ENCODE measurements at regions not wholly inside any gene's neighbourhood (a gene's known extent, or its start where the extent isn't known, plus 50 kb on each side); places are given as distances from the start of the nearest gene placed in this dataset.

DNA sequence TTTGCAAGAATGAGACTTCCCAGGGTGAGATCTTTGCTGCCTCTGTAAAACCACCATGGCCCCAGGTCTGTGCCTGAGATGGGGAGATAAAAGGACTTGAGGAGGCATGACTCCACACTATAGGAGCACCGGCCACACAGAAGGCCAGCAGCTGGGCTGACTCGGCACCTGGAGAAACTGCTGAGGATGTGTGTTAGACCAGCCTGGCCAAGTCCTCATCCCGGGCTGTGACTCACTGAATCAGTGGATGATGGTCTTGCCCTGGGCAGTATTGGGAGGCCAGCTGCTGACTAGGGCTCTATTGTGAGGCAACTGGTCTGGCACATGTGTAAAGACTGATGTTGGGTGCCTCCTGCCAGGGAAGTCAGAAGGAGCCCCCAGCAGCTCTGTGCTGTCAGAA lies 286.2 kb downstream of the ACTL7B start:
- Mint-ChIP-seq H3K27ac (no peak overlapping the region), H3K4me1 (ENCODE audit: low read depth) (no peaks in the 10 kb centered on the region), H3K4me3 (no peak overlapping the region), H3K27me3 (peaks cover 2% of the 10 kb centered on the region), H3K9me3 (ENCODE audit: low read depth) (no peaks in the 10 kb centered on the region), H3K36me3 (no peaks in the 10 kb centered on the region)

- H3K27me3 Mint-ChIP-seq, result peaks cover 2% of the 10 kb centered on the region
- H3K4me3 Mint-ChIP-seq, result no peak overlapping the region
- H3K27ac Mint-ChIP-seq, result no peak overlapping the region
- peaks cover 3% of the 10 kb centered on the region for H3K9me3 Mint-ChIP-seq (ENCODE audit: low read depth)
- no peaks in the 10 kb centered on the region for H3K4me1 Mint-ChIP-seq (ENCODE audit: low read depth)
- no peaks in the 10 kb centered on the region for H3K36me3 Mint-ChIP-seq
Observed at GRCh38 chr9:108568093-108568492, 287.7 kb downstream of the ACTL7B start.

- Mint-ChIP-seq H3K4me3 (no peak overlapping the region), H3K9me3 (ENCODE audit: low read depth) (peaks cover 3% of the 10 kb centered on the region), H3K27me3 (peaks cover 2% of the 10 kb centered on the region), H3K4me1 (ENCODE audit: low read depth) (no peaks in the 10 kb centered on the region), H3K27ac (no peak overlapping the region), H3K36me3 (no peaks in the 10 kb centered on the region)
Observed at GRCh38 chr9:108567571-108567970, 288.2 kb downstream of the ACTL7B start.

GRCh38 chr9:108565651-108566378 lies 290.0 kb downstream of the ACTL7B start:
- Mint-ChIP-seq H3K27ac (no peak overlapping the region), H3K4me3 (no peak overlapping the region), H3K36me3 (no peaks in the 10 kb centered on the region), H3K27me3 (peaks cover 4% of the 10 kb centered on the region), H3K4me1 (ENCODE audit: low read depth) (no peaks in the 10 kb centered on the region), H3K9me3 (ENCODE audit: low read depth) (peaks cover 3% of the 10 kb centered on the region)

GRCh38 chr9:108562176-108562575 lies 293.6 kb downstream of the ACTL7B start:
- peaks cover 4% of the 10 kb centered on the region for H3K27me3 Mint-ChIP-seq
- no peak overlapping the region for H3K27ac Mint-ChIP-seq
- H3K4me3 Mint-ChIP-seq, result no peak overlapping the region
- H3K4me1 Mint-ChIP-seq (ENCODE audit: low read depth), result no peaks in the 10 kb centered on the region
- no peaks in the 10 kb centered on the region for H3K36me3 Mint-ChIP-seq
- H3K9me3 Mint-ChIP-seq (ENCODE audit: low read depth), result peaks cover 3% of the 10 kb centered on the region

DNA sequence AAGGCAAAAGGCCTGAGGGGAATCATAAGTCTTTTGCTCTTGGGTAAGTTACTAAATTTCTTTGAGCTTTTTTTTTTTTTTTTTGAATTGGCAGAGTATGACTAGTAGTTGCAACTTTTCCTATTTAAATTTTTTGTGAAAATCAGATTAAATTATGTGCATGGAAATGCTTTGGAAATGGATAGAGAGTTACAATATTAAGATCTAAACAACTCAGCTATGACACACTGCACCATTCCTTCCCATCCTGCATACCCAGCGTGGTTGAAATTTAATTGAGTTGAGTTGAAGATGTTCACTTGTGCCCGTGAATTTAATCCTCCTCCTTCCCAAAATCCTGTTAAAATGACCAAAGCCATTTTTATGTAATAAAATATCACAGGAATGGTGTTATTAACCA lies 296.4 kb downstream of the ACTL7B start:
- Mint-ChIP-seq H3K4me3 (no peak overlapping the region), H3K27ac (no peak overlapping the region), H3K36me3 (no peaks in the 10 kb centered on the region), H3K27me3 (peaks cover 4% of the 10 kb centered on the region), H3K4me1 (ENCODE audit: low read depth) (no peaks in the 10 kb centered on the region), H3K9me3 (ENCODE audit: low read depth) (peaks cover 2% of the 10 kb centered on the region)

GRCh38 chr9:108554831-108555230 lies 301.0 kb downstream of the ACTL7B start:
- Mint-ChIP-seq H3K27ac (no peak overlapping the region), H3K4me3 (no peak overlapping the region), H3K36me3 (no peaks in the 10 kb centered on the region), H3K27me3 (no peaks in the 10 kb centered on the region), H3K9me3 (ENCODE audit: low read depth) (no peaks in the 10 kb centered on the region), H3K4me1 (ENCODE audit: low read depth) (no peaks in the 10 kb centered on the region)

- no peaks in the 10 kb centered on the region for H3K27me3 Mint-ChIP-seq
- no peaks in the 10 kb centered on the region for H3K36me3 Mint-ChIP-seq
- H3K4me1 Mint-ChIP-seq (ENCODE audit: low read depth), result no peaks in the 10 kb centered on the region
- no peaks in the 10 kb centered on the region for H3K9me3 Mint-ChIP-seq (ENCODE audit: low read depth)
- no peak overlapping the region for H3K4me3 Mint-ChIP-seq
- H3K27ac Mint-ChIP-seq, result no peak overlapping the region
Observed at GRCh38 chr9:108553111-108553635, 302.6 kb downstream of the ACTL7B start.

DNA sequence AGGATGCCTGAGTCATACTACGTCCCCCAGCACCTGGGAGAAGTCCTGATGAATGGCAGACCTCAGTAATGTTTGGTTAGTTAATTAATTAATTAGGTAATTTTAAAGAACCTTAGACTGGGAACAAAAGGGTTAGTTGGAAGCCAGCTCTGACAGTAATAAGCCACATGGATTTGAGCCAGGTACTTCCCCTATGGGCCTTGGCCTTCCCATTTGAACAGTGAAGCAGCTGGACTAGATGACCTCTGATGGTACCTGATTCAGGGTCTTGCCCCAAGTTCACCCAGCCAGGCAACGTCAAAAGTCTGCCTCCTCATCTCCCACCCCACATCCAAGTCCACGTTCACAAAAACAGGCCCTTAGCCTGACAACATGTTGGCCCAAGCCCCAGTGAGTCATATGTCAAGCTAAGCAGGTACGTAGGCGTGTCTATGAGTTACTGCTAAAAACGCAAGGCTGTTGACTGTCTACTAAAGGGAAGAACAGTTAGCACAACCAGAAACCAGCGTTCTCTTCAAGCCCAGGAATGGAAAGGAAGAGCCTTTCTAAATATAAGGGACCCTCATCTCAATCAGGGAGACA lies 303.2 kb downstream of the ACTL7B start:
- no peaks in the 10 kb centered on the region for H3K4me1 Mint-ChIP-seq (ENCODE audit: low read depth)
- no peaks in the 10 kb centered on the region for H3K36me3 Mint-ChIP-seq
- H3K9me3 Mint-ChIP-seq (ENCODE audit: low read depth), result no peaks in the 10 kb centered on the region
- no peak overlapping the region for H3K4me3 Mint-ChIP-seq
- H3K27ac Mint-ChIP-seq, result no peak overlapping the region
- no peaks in the 10 kb centered on the region for H3K27me3 Mint-ChIP-seq

DNA sequence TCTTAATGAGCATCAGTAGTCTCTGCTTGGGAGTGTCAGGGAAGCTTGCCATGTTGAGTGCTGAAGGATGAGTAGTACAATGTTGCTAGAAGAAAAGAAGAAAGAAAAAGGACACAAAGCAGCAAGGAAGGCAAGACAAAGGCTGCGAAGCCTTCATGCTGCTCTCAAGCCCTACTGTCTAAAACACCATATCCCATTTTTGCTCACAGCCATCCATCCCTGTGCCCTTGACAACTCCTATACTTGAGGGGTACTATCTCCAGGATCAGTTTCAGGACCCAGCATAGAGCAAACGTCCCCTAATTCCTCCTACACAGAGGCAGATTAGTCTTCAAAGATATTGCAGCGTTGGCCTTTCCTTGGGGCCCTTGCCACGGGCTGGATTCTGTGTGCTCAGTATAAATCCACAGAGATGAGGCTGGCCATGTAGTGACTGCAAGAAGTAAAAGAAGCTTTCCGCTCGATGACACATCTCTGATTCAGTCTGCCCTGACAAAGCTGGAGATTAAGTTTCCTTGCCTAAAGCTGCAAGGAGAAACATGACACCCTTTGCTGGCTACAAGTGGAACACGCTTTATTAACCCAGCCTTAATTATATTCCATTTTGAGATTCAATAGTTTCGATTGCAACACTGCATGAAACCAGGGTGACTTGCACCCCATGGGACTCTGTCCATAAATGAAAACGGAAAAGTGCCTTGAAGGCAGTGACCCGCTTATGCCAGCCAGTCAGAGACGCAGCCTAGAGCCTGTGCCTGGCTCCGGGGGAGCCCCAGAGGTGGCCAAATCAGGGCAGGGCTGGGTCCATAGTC lies 304.6 kb downstream of the ACTL7B start:
- H3K4me3 Mint-ChIP-seq, result no peak overlapping the region

DNA sequence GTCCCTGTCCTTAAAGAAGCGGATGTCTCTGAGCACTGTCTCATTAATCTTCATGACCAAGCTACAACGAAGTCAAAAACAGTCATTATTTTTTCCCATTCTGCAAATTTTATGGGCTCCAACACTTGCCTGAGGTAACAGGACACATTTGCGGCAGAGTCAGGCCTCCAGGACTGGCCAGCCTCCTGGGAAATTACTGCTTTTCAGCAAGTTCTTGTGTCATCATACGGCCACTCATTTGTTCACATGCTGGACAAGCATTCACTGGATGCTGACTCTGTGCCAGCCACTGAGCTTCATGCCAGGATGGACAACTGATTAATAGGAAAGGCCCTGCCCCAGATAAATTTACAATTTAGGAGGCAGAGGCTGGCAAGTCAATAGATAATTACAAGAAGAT lies 305.7 kb downstream of the ACTL7B start:
- no peaks in the 10 kb centered on the region for H3K4me1 Mint-ChIP-seq (ENCODE audit: low read depth)
- no peaks in the 10 kb centered on the region for H3K36me3 Mint-ChIP-seq
- no peaks in the 10 kb centered on the region for H3K27me3 Mint-ChIP-seq
- H3K4me3 Mint-ChIP-seq, result no peak overlapping the region
- no peaks in the 10 kb centered on the region for H3K9me3 Mint-ChIP-seq (ENCODE audit: low read depth)
- no peak overlapping the region for H3K27ac Mint-ChIP-seq

More for the DNA sequence above, 304.6 kb downstream of the ACTL7B start:
- no peaks in the 10 kb centered on the region for H3K36me3 Mint-ChIP-seq
- H3K9me3 Mint-ChIP-seq (ENCODE audit: low read depth), result no peaks in the 10 kb centered on the region
- no peaks in the 10 kb centered on the region for H3K4me1 Mint-ChIP-seq (ENCODE audit: low read depth)
- no peaks in the 10 kb centered on the region for H3K27me3 Mint-ChIP-seq
- no peak overlapping the region for H3K27ac Mint-ChIP-seq

- Mint-ChIP-seq H3K36me3 (no peaks in the 10 kb centered on the region), H3K9me3 (ENCODE audit: low read depth) (no peaks in the 10 kb centered on the region), H3K27ac (no peak overlapping the region)
Observed at GRCh38 chr9:108549184-108549583, 306.6 kb downstream of the ACTL7B start.

GRCh38 chr9:108547411-108548135 lies 308.2 kb downstream of the ACTL7B start:
- H3K4me1 Mint-ChIP-seq (ENCODE audit: low read depth), result no peaks in the 10 kb centered on the region
- no peaks in the 10 kb centered on the region for H3K36me3 Mint-ChIP-seq
- H3K27me3 Mint-ChIP-seq, result no peaks in the 10 kb centered on the region
- H3K27ac Mint-ChIP-seq, result no peak overlapping the region
- no peaks in the 10 kb centered on the region for H3K9me3 Mint-ChIP-seq (ENCODE audit: low read depth)
- no peak overlapping the region for H3K4me3 Mint-ChIP-seq

More at GRCh38 chr9:108549184-108549583, 306.6 kb downstream of the ACTL7B start:
- Mint-ChIP-seq H3K4me3 (no peak overlapping the region), H3K4me1 (ENCODE audit: low read depth) (no peaks in the 10 kb centered on the region), H3K27me3 (no peaks in the 10 kb centered on the region)

DNA sequence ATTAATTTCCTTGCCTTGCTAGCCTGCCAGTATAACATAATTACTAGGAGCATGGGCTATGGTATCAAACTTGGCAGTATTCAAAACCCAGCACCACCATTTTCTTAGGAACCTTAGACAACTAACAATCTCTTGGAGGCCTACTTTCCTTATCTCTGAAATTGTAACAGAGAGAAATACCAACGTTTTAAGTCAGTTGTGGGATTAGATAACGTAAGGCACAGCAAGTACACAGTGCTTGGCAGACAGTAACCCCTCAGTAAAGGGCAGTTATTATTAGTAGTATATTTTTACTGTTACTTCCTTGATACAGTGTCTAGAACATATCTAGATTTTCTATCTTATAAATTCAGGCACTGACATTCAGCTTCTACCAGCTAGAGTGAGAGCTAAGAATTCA lies 309.6 kb downstream of the ACTL7B start:
- Mint-ChIP-seq H3K4me3 (no peak overlapping the region), H3K27ac (no peak overlapping the region), H3K4me1 (ENCODE audit: low read depth) (no peaks in the 10 kb centered on the region), H3K27me3 (no peaks in the 10 kb centered on the region), H3K9me3 (ENCODE audit: low read depth) (no peaks in the 10 kb centered on the region), H3K36me3 (no peaks in the 10 kb centered on the region)

DNA sequence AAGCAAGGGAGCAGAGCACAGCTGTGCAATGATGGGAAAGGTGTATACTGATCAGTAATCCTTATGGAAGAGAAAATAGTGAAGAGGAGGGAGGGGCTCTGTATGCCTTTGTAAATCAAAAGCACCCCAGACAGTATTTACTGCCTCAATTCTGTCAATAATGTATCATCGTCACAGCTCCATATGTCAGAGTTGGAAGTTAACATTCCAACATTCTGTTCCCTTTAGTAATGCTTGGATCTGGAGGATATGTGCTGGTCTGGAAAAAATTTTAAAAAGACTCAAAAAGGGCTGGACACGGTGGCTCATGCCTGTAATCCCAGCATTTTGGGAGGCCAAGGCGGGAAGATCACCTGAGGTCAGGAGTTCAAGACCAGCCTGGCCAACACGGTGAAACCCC lies 310.4 kb downstream of the ACTL7B start:
- Mint-ChIP-seq H3K9me3 (ENCODE audit: low read depth) (no peaks in the 10 kb centered on the region), H3K36me3 (no peaks in the 10 kb centered on the region), H3K27ac (no peak overlapping the region), H3K27me3 (no peaks in the 10 kb centered on the region), H3K4me1 (ENCODE audit: low read depth) (no peaks in the 10 kb centered on the region), H3K4me3 (no peak overlapping the region)

All from activated naive CD8-positive, alpha-beta T cell (primary cell).